Osteocyte (in vitro differentiated cells): ENCODE measurements at regions not wholly inside any gene's neighbourhood (a gene's known extent, or its start where the extent isn't known, plus 50 kb on each side); places are given as distances from the start of the nearest gene placed in this dataset.

Source experiments
- DNase-seq: peaks from one replicate; pipeline ENCODE4 v3.0.0; 2021; ENCODE audit warnings: mixed read lengths; ENCODE audit not compliant: unreplicated experiment; ENCODE audit errors: extremely low spot score
- H3K27ac Mint-ChIP-seq: one replicate; pipeline ENCODE4 v1.8.0; 2021; ENCODE audit warnings: mild to moderate bottlenecking, mixed read lengths; ENCODE audit not compliant: unreplicated experiment
- H3K27me3 Mint-ChIP-seq: one replicate; pipeline ENCODE4 v1.8.0; 2021; ENCODE audit warnings: mixed read lengths; ENCODE audit not compliant: unreplicated experiment
- H3K36me3 Mint-ChIP-seq: one replicate; pipeline ENCODE4 v1.8.0; 2021; ENCODE audit warnings: mixed read lengths; ENCODE audit not compliant: unreplicated experiment
- H3K4me1 Mint-ChIP-seq: one replicate; pipeline ENCODE4 v1.8.0; 2021; ENCODE audit warnings: mixed read lengths; ENCODE audit not compliant: unreplicated experiment
- H3K4me3 Mint-ChIP-seq: one replicate; pipeline ENCODE4 v1.8.0; 2021; ENCODE audit warnings: mild to moderate bottlenecking, moderate library complexity, mixed read lengths; ENCODE audit not compliant: unreplicated experiment
- H3K9me3 Mint-ChIP-seq: one replicate; pipeline ENCODE4 v1.8.0; 2021; ENCODE audit warnings: mixed read lengths; ENCODE audit not compliant: unreplicated experiment
- CTCF ChIP-seq: fragments of 200-600 bp; sonication (generic); IDR thresholded peaks from 2 replicates; pipeline ENCODE4 v1.5.0; 2021; ENCODE audit warnings: antibody characterized with exemption, mild to moderate bottlenecking, moderate library complexity

GRCh38 chr11:122556605-122557004, 98.9 kb upstream of the UBASH3B start:
- Mint-ChIP-seq H3K4me1 (no peaks in the 10 kb centered on the region), H3K27me3 (peaks cover 12% of the 10 kb centered on the region), H3K36me3 (no peaks in the 10 kb centered on the region), H3K27ac (no peak overlapping the region), H3K9me3 (no peaks in the 10 kb centered on the region), H3K4me3 (no peak overlapping the region)
- peak; percentile 36 for TF ChIP-seq CTCF
- no peak for DNase-seq

- no peak overlapping the region for H3K27ac Mint-ChIP-seq
- H3K36me3 Mint-ChIP-seq: no peaks in the 10 kb centered on the region
- no peaks in the 10 kb centered on the region for H3K4me1 Mint-ChIP-seq
- TF ChIP-seq CTCF: no peak
- H3K9me3 Mint-ChIP-seq: peaks cover 40% of the 10 kb centered on the region
- no peak for DNase-seq
- no peak overlapping the region for H3K4me3 Mint-ChIP-seq
- no peaks in the 10 kb centered on the region for H3K27me3 Mint-ChIP-seq
These were observed 117.5 kb upstream of the UBASH3B start for GRCh38 chr11:122538060-122538459.

- no peak for DNase-seq
- peaks cover 10% of the 10 kb centered on the region for H3K27me3 Mint-ChIP-seq
- no peaks in the 10 kb centered on the region for H3K36me3 Mint-ChIP-seq
- H3K4me3 Mint-ChIP-seq: no peak overlapping the region
- peaks cover 4% of the 10 kb centered on the region for H3K9me3 Mint-ChIP-seq
- peak overlapping the region; percentile 47 for H3K27ac Mint-ChIP-seq
- no peak for TF ChIP-seq CTCF
- H3K4me1 Mint-ChIP-seq: peaks cover 14% of the 10 kb centered on the region
These were observed 130.6 kb upstream of the UBASH3B start for GRCh38 chr11:122524898-122525297.

GRCh38 chr11:122523846-122524805, 131.4 kb upstream of the UBASH3B start:
- Mint-ChIP-seq H3K36me3 (no peaks in the 10 kb centered on the region), H3K27ac (peak overlapping the region; percentile 47), H3K4me3 (no peak overlapping the region), H3K4me1 (peaks cover 14% of the 10 kb centered on the region), H3K9me3 (peaks cover 4% of the 10 kb centered on the region), H3K27me3 (peaks cover 8% of the 10 kb centered on the region)
- no peak for TF ChIP-seq CTCF
- no peak for DNase-seq

- H3K36me3 Mint-ChIP-seq: no peaks in the 10 kb centered on the region
These were observed 133.9 kb upstream of the UBASH3B start for GRCh38 chr11:122521626-122522025.

More at GRCh38 chr11:122521626-122522025, 133.9 kb upstream of the UBASH3B start:
- Mint-ChIP-seq H3K9me3 (no peaks in the 10 kb centered on the region), H3K27ac (no peak overlapping the region), H3K27me3 (peaks cover 3% of the 10 kb centered on the region), H3K4me3 (no peak overlapping the region), H3K4me1 (peaks cover 14% of the 10 kb centered on the region)
- no peak for TF ChIP-seq CTCF
- DNase-seq: no peak
